Keratinocyte (primary cell): ENCODE measurements at regions not wholly inside any gene's neighbourhood (a gene's known extent, or its start where the extent isn't known, plus 50 kb on each side); places are given as distances from the start of the nearest gene placed in this dataset.

Experiments used
- DNase-seq: peaks from one replicate; pipeline ENCODE4 v3.0.0-alpha.2; 2011; ENCODE audit warnings: low read depth, missing footprints, low spot score
- FAIRE-seq: peaks from 2 replicates; lab custom pipeline; 2011; peaks lifted over from hg19 to GRCh38; lab: Jason Lieb, UNC
- H2AFZ ChIP-seq: 2 replicates; pipeline ENCODE4 v1.6.0; 2012; ENCODE audit warnings: low read length, control low read depth, inconsistent platforms; ENCODE audit not compliant: control insufficient read depth
- H3K27ac ChIP-seq: 2 replicates; pipeline ENCODE4 v1.5.1; 2011; ENCODE audit warnings: low read length; ENCODE audit not compliant: control insufficient read depth, insufficient read depth
- H3K27me3 ChIP-seq: 3 replicates; pipeline ENCODE4 v1.6.0; 2011; ENCODE audit warnings: low read length; ENCODE audit not compliant: control insufficient read depth, insufficient read depth; ENCODE audit errors: extremely low read depth
- H3K36me3 ChIP-seq, 2 experiments: 2 replicates in 1 of 2; 3 replicates in 1 of 2; pipeline ENCODE4 v1.5.1; 2011; ENCODE audit warnings: low read length in 2 of 2, mild to moderate bottlenecking in 1 of 2; ENCODE audit not compliant: control insufficient read depth in 2 of 2, insufficient read depth in 2 of 2; ENCODE audit errors: extremely low read depth in 1 of 2
- H3K4me1 ChIP-seq: 3 replicates; pipeline ENCODE4 v1.5.1; 2011; ENCODE audit warnings: low read length; ENCODE audit not compliant: control insufficient read depth, insufficient read depth; ENCODE audit errors: extremely low read depth
- H3K4me2 ChIP-seq: 3 replicates; pipeline ENCODE4 v1.6.0; 2011; ENCODE audit warnings: low read depth, low read length; ENCODE audit not compliant: control insufficient read depth, insufficient read depth; ENCODE audit errors: extremely low read depth
- H3K4me3 ChIP-seq, 3 experiments: fragments of 200-600 bp in 1 of 3; sonication (generic) in 1 of 3; 2 replicates in 2 of 3; 3 replicates in 1 of 3; pipeline ENCODE4 v1.5.1; 2011 to 2016; ENCODE audit warnings: low read length in 3 of 3, mild to moderate bottlenecking in 3 of 3, control low read depth in 2 of 3, inconsistent platforms in 1 of 3, low read depth in 1 of 3, mixed read lengths in 1 of 3, mixed run types in 1 of 3, moderate library complexity in 1 of 3; ENCODE audit not compliant: control insufficient read depth in 2 of 3, insufficient read depth in 2 of 3; ENCODE audit errors: extremely low read depth in 1 of 3
- H3K79me2 ChIP-seq: 2 replicates; pipeline ENCODE4 v1.6.0; 2012; ENCODE audit warnings: low read length; ENCODE audit not compliant: control insufficient read depth, insufficient read depth
- H3K9ac ChIP-seq: 3 replicates; pipeline ENCODE4 v1.6.0; 2011; ENCODE audit warnings: low read length; ENCODE audit not compliant: control insufficient read depth, insufficient read depth; ENCODE audit errors: extremely low read depth
- H3K9me1 ChIP-seq: 3 replicates; pipeline ENCODE4 v1.6.0; 2011; ENCODE audit warnings: low read length; ENCODE audit not compliant: control insufficient read depth, insufficient read depth; ENCODE audit errors: extremely low read depth
- H3K9me3 ChIP-seq: 2 replicates; pipeline ENCODE4 v1.5.1; 2012; ENCODE audit warnings: low read depth, low read length; ENCODE audit not compliant: control insufficient read depth
- H4K20me1 ChIP-seq: 3 replicates; pipeline ENCODE4 v1.6.0; 2011; ENCODE audit warnings: low read length; ENCODE audit not compliant: control insufficient read depth, insufficient read depth; ENCODE audit errors: extremely low read depth
- EZH2 ChIP-seq: IDR thresholded peaks from one replicate; pipeline ENCODE4 v1.6.1; 2012; ENCODE audit warnings: inconsistent platforms, mild to moderate bottlenecking, low read length, moderate library complexity
- dilution Hi-C: fragments of 300-500 bp; cut with MboI; formaldehyde crosslinking; loops from one replicate; pipeline ENCODE4 v1.7.0; 2020; ENCODE audit warnings: low sequenced_read_pairs; ENCODE audit not compliant: extremely low pct_ligation_motif_present
- TF ChIP-seq, protein P1 (sequence below), 3 experiments: IDR thresholded peaks in 1 of 3; conservative IDR thresholded peaks in 1 of 3; optimal IDR thresholded peaks in 1 of 3; 2 replicates in 2 of 3; 3 replicates in 1 of 3; pipeline versions ENCODE3 to v1.5.1; 2011; ENCODE audit warnings: low read length in 3 of 3, mild to moderate bottlenecking in 3 of 3, moderate library complexity in 2 of 3, control low read depth in 1 of 3, inconsistent platforms in 1 of 3; ENCODE audit not compliant: insufficient read depth in 2 of 3; ENCODE audit errors: extremely low read depth in 1 of 3

DNA sequence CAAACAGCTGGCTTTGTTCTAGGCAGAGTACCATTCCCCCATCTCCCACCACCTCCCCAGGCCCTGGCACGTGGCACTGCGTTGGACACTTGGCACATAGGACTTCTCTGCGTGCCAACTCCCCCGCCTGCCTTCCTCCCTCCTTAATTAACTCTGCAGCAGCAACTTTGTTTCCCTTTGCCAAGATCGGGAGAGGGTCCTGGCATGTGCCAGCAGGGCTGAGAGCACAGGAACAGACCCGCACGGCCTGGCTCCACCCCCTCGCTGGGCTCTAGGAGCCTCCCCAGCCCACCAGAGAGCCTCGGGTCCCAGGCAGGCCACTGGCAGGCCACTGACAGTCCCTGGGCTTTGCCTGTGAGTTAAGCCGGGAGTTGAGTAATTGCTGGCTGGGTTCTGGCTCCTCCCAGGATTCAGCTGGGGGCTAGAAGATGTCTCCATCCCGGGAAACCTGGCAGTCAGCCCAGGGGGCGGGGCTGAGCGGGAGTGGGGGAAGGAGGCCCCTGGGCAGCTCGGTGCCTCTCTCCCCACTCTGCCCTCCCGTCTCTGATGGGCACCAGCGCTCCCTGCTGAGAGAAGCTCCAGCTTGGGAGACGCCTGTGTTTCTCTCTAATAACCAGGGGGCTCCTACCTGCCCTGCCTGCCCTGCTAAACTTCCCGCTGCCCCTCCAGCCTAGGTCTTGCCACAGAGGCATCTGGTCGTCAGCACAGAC lies 224.0 kb upstream of the TNRC6C start:
- no peak for TF ChIP-seq EZH2
- TF ChIP-seq, protein P1, sequence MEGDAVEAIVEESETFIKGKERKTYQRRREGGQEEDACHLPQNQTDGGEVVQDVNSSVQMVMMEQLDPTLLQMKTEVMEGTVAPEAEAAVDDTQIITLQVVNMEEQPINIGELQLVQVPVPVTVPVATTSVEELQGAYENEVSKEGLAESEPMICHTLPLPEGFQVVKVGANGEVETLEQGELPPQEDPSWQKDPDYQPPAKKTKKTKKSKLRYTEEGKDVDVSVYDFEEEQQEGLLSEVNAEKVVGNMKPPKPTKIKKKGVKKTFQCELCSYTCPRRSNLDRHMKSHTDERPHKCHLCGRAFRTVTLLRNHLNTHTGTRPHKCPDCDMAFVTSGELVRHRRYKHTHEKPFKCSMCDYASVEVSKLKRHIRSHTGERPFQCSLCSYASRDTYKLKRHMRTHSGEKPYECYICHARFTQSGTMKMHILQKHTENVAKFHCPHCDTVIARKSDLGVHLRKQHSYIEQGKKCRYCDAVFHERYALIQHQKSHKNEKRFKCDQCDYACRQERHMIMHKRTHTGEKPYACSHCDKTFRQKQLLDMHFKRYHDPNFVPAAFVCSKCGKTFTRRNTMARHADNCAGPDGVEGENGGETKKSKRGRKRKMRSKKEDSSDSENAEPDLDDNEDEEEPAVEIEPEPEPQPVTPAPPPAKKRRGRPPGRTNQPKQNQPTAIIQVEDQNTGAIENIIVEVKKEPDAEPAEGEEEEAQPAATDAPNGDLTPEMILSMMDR (optimal IDR thresholded peaks at IDR 0.05 in 1 of 3, IDR thresholded peaks at IDR 0.05 in 1 of 3, conservative IDR thresholded peaks at IDR 0.05 in 1 of 3; ENCODE audit: extremely low read depth in 1 of 3, insufficient read depth in 2 of 3, low read length in 3 of 3) = no peak
- FAIRE-seq (no peak), DNase-seq (no peak)
- no peaks in the 10 kb centered on the region for H4K20me1 ChIP-seq
- H3K9ac ChIP-seq = no peak overlapping the region
- no peak overlapping the region for H3K4me3 ChIP-seq
- H2AFZ ChIP-seq = no peak overlapping the region
- H3K79me2 ChIP-seq = no peaks in the 10 kb centered on the region
- peaks cover 6% of the 10 kb centered on the region for H3K9me3 ChIP-seq
- H3K4me2 ChIP-seq = no peak overlapping the region
- no peak overlapping the region for H3K27ac ChIP-seq
- dilution Hi-C loops = no loop called here
- no peaks in the 10 kb centered on the region for H3K36me3 ChIP-seq
- peaks cover 45% of the 10 kb centered on the region for H3K27me3 ChIP-seq
- no peaks in the 10 kb centered on the region for H3K4me1 ChIP-seq
- no peaks in the 10 kb centered on the region for H3K9me1 ChIP-seq

DNA sequence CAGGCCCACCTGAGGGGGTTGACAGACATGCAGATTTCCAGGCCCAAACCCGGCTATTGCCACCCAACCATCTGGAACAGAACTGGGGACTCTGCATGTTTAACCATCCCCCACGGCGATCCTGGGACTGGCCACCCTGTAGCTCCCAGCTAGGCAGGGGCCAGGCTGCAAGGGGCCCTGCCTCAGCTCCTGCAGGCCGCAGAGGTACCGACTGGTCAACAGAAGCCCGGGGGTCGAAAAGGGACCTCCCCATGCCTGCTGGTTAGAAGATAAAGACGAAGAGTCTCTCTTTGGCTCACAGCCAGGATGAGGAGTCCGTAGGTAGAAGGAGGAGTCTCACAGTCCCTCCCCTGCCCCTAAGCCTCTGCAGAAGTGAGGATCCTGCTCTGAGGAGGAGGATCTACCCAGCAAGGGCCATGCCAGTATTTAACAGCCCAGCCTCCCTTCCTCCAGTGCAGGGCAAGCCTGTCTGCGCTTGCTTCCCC lies 223.4 kb upstream of the TNRC6C start:
- Histone ChIP-seq H3K27me3 (peaks cover 45% of the 10 kb centered on the region), H3K4me3 (no peak overlapping the region), H3K36me3 (no peaks in the 10 kb centered on the region), H3K4me1 (no peaks in the 10 kb centered on the region), H3K9me1 (no peaks in the 10 kb centered on the region), H2AFZ (no peak overlapping the region), H3K79me2 (no peaks in the 10 kb centered on the region), H3K9me3 (peaks cover 6% of the 10 kb centered on the region), H3K27ac (no peak overlapping the region), H4K20me1 (no peaks in the 10 kb centered on the region), H3K4me2 (no peak overlapping the region), H3K9ac (no peak overlapping the region)
- FAIRE-seq (no peak), DNase-seq (no peak)
- TF ChIP-seq, protein P1 (optimal IDR thresholded peaks at IDR 0.05 in 1 of 3, IDR thresholded peaks at IDR 0.05 in 1 of 3, conservative IDR thresholded peaks at IDR 0.05 in 1 of 3; ENCODE audit: extremely low read depth in 1 of 3, insufficient read depth in 2 of 3, low read length in 3 of 3) = no peak
- no peak for TF ChIP-seq EZH2
- dilution Hi-C loops = no loop called here
